ENCODE measurements at regions not wholly inside any gene's neighbourhood (a gene's known extent, or its start where the extent isn't known, plus 50 kb on each side); places are given as distances from the start of the nearest gene placed in this dataset.
"Not testable (repeated sequence)": the region's sequence is repeated elsewhere in the genome, so short reads cannot be mapped to it uniquely, and the experiment has no call there.

DNA sequence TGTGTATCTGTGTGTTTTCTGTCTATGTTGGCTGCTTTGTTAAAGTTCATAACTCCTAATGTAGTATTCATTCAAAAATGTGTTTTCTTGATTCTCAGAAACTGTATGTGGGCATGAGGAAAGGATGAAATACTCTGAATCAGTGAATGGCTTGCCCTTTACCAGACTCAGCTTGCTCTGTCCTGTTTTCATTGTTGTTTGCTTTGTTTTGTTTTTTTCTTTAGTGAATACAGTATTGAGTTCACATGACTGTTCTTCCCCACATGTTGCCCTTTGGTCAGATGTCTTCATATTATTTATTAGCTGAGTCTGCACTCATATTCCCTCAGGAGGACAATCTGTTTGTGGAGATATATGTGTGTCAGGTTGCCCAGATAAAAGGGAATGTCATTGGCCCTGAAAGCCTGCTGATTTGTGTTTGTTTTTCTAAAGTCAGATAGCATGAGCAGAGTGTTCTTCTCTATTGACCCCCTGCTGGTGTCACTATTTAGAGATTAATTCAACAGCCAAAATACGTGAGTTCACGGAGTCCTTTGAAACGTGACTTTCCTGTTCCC, 1184.4 kb downstream of the RPA4 start:
- no peak for DNase-seq

DNA sequence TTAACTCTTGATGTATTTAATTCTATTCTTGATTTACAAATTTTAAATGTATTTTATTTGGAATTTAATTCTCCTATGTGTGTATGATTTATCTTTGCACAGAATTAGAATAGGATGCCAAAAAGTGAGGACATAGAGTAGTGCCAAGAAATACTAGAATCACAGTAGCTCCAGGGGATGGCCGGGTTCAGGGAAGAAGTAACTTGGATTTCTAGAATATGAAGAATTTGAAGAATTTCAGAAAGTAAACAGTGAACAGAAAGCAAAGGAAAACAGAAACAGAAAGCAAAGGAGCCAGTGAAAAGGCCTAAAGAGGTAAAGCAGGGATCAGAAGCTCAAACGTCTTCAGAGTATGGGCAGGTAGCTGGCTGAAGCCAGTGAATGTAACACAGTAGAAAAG, 1187.6 kb downstream of the RPA4 start:
- no peak for DNase-seq

DNA sequence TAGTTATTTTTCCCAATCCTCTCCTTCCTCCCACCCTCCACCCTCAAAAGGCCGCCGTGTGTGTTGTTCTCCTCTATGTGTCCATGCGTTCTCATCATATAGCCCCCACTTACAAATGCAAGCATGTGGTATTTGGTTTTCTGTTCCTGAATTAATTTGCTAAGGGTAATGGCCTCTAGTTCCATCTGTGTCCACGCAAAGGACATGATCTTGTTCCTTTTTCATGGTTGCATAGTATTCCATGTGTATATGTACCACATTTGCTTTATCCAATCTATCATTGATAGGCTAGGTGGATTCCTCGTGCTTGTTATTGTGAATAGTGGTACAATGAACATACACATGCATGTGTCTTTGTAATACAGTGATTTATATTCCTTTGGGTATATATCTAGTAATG, 1193.7 kb downstream of the RPA4 start:
- no peak for DNase-seq

- no peak for DNase-seq
These were observed 1228.0 kb downstream of the RPA4 start for GRCh38 chrX:98111684-98112083.

DNA sequence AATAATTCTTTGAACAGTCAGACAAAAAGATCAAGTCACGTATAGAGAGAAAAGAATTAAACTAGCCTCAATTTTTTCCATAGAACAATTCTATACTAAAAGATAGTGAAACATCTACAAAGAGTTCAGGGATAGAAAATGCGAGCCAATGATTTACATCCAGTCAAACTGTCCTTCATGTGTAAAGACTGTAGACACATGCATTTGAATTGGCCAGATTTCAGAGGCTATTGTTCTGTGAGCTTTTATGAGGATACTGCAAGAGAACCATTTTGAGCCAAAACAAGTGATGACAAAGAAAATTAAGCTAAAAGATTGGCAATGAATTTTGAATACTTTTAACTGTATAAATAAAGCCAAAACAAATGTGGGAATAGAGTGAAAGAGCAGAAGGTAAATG, 1230.3 kb downstream of the RPA4 start:
- DNase-seq, result no peak

GRCh38 chrX:98141466-98141865, 1257.8 kb downstream of the RPA4 start:
- no peak for DNase-seq

DNA sequence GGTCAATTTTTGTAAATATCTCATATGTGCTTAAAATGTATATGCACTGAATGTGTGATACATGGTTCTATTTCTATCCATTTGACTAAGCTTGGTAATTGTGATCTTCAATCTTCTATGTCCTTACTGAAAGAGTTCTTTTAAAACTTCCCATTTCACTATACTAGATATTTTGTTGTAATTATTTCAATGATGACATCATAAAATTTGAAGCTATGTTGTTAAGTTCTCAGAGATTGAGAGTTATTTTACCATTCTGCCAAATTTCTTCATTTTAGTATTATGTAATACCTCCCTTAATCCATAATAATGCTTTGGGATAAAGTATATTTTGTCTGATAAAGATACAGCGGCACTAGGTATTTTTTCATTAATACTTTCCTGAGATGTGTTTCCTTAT, 1307.3 kb downstream of the RPA4 start:
- no peak for DNase-seq

DNA sequence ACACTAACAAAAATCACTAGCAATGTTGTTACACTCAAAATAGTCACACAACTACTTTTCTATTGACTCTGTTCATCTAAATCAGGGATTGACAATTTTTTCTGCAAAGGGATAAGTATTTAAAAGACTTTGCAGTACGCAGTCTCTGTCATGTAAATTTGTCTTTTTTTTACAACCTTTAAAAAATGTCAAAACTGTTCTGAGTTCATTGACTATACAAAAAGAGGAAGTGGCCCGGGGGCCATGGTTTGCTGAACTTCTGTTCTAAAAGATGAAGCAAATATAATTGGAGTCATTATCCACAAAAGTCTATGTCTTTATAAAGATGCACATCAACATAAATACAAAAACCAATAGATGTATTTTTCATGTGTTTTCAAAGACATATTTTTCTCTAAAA, 1310.3 kb downstream of the RPA4 start:
- no peak for DNase-seq

DNA sequence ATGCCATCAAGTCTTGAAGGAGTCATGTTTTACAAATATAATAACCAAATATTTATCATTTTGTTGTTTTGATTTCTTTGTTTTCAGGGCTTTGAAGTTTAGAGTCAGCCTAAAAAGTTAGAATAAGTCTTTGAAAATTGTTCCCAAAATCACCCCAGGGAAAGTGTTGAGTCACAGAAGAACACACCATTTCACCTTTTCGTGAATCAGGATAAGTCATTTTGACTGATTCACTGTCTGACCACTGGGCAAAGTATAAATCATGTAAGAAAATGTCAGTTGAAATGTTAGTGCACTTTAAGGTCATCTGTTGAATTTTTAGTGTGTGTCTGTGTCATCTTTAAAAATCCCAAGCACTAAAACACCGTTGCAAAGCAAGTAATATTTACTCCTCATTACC, 1320.1 kb downstream of the RPA4 start:
- no peak for DNase-seq

GRCh38 chrX:98207947-98208346, 1324.2 kb downstream of the RPA4 start:
- no peak for DNase-seq

- no peak for DNase-seq
These were observed 1347.3 kb downstream of the RPA4 start for GRCh38 chrX:98231003-98231402.

GRCh38 chrX:98240061-98240460, 1356.4 kb downstream of the RPA4 start:
- not testable (repeated sequence) for DNase-seq

GRCh38 chrX:98263135-98263534, 1379.4 kb downstream of the RPA4 start:
- DNase-seq, result no peak

DNA sequence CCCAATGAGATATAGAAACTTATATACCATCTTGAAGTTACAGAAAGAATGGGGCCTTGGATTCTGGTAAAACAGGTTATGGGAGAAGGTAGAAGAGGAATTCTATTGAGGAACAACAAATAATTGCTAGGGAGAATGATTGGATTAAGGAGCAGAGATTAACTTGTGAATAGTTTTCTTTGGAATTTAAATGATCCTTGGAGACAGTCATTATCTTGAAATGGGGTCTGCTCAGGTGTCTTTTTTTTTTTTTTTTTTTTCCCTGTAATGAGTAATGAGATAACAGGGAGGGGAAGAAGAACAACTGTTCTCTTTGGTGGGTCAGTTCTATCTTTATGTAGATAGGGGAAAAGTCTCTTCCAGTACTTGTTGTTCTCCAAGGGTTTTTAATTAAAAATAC, 1406.0 kb downstream of the RPA4 start:
- DNase-seq, result no peak

GRCh38 chrX:98294310-98294709, 1410.6 kb downstream of the RPA4 start:
- DNase-seq, result no peak

DNA sequence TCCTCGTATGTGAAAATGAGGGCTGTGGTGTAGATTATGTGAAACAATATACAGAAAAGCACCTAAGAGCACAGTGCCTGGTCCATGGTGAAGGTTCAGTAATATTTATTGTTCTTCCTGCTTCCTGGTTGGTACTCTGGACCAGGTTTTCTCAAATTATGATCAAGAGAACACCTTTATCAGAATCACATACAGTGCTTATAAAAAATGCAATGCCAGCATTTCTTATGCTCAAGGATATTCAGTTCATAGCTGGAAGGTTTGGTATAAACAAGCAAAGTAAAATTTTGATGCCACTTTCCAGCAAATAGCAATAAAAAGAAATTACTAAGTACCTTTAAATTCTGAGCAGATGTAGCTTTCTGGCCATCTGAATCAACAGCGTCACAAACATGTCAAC, 1412.4 kb downstream of the RPA4 start:
- DNase-seq, result no peak

DNA sequence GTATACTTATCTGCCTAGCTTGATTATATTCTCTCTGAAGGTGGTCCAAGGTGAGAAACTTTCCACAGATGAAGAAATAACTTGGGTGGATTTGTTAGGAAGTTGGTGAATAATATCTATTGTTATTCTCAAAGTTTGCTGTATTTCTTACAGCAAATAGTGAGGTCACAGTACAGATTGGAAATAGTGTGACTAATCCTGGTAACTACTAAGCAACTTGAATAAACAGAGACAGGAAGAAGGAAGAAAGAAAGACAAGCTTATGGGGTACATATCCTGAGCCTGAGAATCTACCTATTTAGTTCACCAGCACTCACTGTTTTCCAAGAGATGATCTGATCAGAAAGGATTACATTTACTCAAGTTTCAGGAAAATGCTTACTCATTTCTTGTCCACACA, 1416.1 kb downstream of the RPA4 start:
- no peak for DNase-seq

DNA sequence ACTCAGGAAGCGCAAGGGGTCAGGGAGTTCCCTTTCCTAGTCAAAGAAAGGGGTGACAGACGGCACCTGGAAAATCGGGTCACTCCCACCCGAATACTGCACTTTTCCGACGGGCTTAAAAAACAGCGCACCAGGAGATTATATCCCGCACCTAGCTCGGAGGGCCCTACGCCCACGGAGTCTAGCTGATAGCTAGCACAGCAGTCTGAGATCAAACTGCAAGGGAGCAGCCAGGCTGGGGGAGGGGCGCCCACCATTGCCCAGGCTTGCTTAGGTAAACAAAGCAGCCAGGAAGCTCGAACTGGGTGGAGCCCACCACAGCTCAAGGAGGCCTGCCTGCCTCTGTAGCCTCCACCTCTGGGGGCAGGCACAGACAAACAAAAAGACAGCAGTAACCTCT, 1416.8 kb downstream of the RPA4 start:
- not testable (repeated sequence) for DNase-seq

GRCh38 chrX:98331407-98331806, 1447.7 kb downstream of the RPA4 start:
- DNase-seq, result no peak

- DNase-seq, result no peak
These were observed 1454.8 kb downstream of the RPA4 start for GRCh38 chrX:98338544-98338943.

DNA sequence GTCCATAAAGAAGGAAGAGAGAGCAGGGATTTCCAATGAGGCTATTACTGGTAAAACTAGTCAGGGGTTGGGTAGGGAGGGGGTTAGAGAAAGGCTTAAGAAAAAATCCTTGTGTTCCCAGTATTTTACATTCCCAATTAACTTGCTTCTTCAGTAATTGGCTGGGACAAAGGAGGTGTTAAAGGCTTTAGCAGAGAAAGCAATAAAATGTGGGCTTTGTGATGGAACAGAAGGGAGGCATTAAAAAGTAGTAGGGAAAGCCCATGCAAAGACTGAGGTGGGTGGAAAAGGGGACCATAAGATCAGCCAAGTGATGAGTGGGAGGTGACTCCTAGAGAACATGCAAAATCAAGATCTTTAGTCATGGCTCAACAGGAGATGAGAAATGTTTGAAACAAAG, 1467.2 kb downstream of the RPA4 start:
- no peak for DNase-seq

GRCh38 chrX:98357146-98357545, 1473.4 kb downstream of the RPA4 start:
- DNase-seq, result no peak

GRCh38 chrX:98362630-98363029, 1478.9 kb downstream of the RPA4 start:
- no peak for DNase-seq

DNA sequence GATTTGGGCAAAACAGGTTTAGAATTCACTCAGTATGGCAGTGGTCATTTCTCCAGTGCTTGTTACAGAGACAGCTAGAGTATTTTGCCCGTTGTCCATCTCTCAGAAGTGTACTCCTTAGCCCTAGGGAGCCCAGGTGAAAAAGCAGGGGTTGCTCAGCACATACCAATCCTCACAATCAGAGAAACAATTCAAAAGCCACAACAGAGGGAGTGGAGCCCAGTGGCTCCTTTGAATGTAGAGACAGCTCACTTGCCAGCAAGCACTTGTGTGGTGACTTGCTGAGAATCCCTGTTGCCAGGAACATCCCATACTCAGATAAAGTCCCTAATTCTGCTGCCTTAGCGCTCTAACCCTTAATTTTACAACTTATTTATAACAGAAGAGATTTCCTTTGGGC, 1488.3 kb downstream of the RPA4 start:
- DNase-seq, result no peak

- no peak for DNase-seq
These were observed 1495.4 kb downstream of the RPA4 start for GRCh38 chrX:98379134-98379533.

GRCh38 chrX:98380106-98380505, 1496.4 kb downstream of the RPA4 start:
- DNase-seq, result no peak

Data from stimulated activated CD4-positive, alpha-beta T cell treated with anti-CD3 and anti-CD28 coated beads, Interleukin-4, amount 100 ng/mL, for 24 hours (primary cell).